ENCODE measurements at regions not wholly inside any gene's neighbourhood (a gene's known extent, or its start where the extent isn't known, plus 50 kb on each side); places are given as distances from the start of the nearest gene placed in this dataset.

DNA sequence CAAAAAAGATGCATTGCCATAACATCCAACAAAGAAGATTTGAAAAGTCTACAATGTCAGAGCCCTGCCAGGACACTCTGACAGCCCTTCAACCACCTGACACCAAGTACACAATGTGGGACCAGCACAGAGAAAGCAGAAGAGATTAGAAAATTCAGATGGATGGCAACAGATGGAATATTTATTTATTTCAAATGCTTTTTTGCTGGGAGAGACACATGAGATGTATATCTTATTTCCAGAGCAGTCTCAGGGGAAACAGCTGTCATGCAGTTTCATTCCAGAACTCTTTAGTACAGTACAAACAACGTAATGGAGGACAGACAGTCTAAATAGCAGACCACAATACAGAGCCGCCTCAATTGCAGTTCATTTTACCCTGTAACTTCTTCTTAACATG is 110.1 kb downstream of the MAIP1 start:
- POLR2A ChIA-PET: no interaction called here
- ATAC-seq (no peak), DNase-seq (no peak)
- H3K4me1 Mint-ChIP-seq (ENCODE audit: low read depth): no peaks in the 10 kb centered on the region
- no peak overlapping the region for H3K4me3 Mint-ChIP-seq
- no peak overlapping the region for H3K27ac Mint-ChIP-seq
- TF ChIP-seq, protein P1, sequence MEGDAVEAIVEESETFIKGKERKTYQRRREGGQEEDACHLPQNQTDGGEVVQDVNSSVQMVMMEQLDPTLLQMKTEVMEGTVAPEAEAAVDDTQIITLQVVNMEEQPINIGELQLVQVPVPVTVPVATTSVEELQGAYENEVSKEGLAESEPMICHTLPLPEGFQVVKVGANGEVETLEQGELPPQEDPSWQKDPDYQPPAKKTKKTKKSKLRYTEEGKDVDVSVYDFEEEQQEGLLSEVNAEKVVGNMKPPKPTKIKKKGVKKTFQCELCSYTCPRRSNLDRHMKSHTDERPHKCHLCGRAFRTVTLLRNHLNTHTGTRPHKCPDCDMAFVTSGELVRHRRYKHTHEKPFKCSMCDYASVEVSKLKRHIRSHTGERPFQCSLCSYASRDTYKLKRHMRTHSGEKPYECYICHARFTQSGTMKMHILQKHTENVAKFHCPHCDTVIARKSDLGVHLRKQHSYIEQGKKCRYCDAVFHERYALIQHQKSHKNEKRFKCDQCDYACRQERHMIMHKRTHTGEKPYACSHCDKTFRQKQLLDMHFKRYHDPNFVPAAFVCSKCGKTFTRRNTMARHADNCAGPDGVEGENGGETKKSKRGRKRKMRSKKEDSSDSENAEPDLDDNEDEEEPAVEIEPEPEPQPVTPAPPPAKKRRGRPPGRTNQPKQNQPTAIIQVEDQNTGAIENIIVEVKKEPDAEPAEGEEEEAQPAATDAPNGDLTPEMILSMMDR (IDR thresholded peaks at IDR 0.05): no peak
- H3K27me3 Mint-ChIP-seq: peaks cover 9% of the 10 kb centered on the region
- intact Hi-C loops (cut with micrococcal nuclease): no loop called here
- H3K36me3 Mint-ChIP-seq (ENCODE audit: low read depth): no peaks in the 10 kb centered on the region
- CTCF ChIA-PET: no interaction called here
- no peaks in the 10 kb centered on the region for H3K9me3 Mint-ChIP-seq

DNA sequence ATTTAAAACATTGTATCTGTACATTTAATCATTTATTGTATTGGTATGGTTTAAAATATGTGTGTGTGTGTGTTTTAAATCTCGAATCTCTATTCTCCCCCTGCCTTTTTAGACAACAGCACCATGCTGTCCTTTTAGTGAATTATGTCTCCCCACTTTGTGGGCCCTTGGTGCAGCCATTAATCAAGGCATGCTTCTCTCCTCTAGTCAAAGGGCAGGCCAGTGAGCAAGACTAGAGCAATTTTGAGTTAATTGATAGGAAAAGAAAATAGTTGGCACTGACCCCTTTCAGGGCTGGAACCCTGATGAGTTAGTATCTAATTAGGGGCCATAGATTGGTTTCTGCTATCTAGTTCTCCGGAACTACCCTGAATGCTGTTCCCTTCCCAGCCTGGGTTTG is 111.0 kb downstream of the MAIP1 start:
- ChIA-PET CTCF (no interaction called here), POLR2A (no interaction called here)
- TF ChIP-seq, protein P1 (IDR thresholded peaks at IDR 0.05): no peak
- peaks cover 3% of the 10 kb centered on the region for H3K9me3 Mint-ChIP-seq
- no peak overlapping the region for H3K27ac Mint-ChIP-seq
- H3K4me1 Mint-ChIP-seq (ENCODE audit: low read depth): peaks cover 4% of the 10 kb centered on the region
- DNase-seq (no peak), ATAC-seq (no peak)
- H3K36me3 Mint-ChIP-seq (ENCODE audit: low read depth): no peaks in the 10 kb centered on the region
- intact Hi-C loops (cut with micrococcal nuclease): no loop called here
- H3K4me3 Mint-ChIP-seq: no peak overlapping the region
- H3K27me3 Mint-ChIP-seq: peaks cover 9% of the 10 kb centered on the region

DNA sequence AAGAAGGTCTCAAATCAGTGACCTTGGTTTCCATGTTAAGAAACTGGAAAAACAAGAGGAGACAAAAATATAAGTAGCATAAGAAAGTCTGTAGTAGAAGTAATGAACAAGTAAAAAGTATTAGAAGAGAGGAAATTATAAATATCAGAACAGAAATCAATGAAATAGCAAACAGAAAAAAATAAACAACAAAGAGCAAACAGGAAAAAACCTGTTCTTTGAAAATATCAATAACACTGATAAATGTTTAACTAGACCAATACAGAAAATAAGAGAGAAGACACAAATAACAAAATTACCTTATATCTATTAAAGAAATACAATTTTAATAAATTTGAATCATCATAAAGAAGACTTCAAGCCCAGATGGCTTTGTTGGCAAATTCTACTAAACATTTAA is 113.3 kb downstream of the MAIP1 start:
- Mint-ChIP-seq H3K27me3 (peaks cover 6% of the 10 kb centered on the region), H3K27ac (no peak overlapping the region), H3K4me1 (ENCODE audit: low read depth) (peaks cover 5% of the 10 kb centered on the region), H3K4me3 (no peak overlapping the region), H3K9me3 (peaks cover 8% of the 10 kb centered on the region), H3K36me3 (ENCODE audit: low read depth) (no peaks in the 10 kb centered on the region)
- CTCF ChIA-PET: no interaction called here
- intact Hi-C loops (cut with micrococcal nuclease): no loop called here
- TF ChIP-seq, protein P1 (IDR thresholded peaks at IDR 0.05): no peak
- no peak for DNase-seq
- ATAC-seq: no peak
- POLR2A ChIA-PET: no interaction called here

DNA sequence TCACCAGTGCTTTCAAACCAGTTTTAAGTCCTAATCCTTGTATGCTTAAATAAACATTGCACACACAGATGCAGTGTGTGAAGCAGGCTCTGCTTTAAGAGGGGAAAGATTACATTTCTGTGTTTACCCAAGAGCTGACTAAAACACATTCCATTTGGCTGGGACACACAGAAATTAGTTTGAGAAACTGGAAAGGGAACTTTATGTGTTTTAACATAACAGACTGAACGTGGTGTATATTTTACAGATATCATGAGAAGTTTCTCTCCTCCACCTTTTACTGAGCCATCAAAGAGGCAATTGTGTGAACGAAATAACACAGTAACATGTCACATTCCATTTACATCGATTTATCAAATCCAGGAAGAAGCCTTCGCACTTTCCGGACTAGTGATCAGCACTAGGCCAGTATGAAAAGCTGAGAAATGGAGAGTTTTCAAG is 121.8 kb downstream of the MAIP1 start:
- no peak for ATAC-seq
- H3K27ac Mint-ChIP-seq: no peak overlapping the region
- no peaks in the 10 kb centered on the region for H3K4me1 Mint-ChIP-seq (ENCODE audit: low read depth)

DNA sequence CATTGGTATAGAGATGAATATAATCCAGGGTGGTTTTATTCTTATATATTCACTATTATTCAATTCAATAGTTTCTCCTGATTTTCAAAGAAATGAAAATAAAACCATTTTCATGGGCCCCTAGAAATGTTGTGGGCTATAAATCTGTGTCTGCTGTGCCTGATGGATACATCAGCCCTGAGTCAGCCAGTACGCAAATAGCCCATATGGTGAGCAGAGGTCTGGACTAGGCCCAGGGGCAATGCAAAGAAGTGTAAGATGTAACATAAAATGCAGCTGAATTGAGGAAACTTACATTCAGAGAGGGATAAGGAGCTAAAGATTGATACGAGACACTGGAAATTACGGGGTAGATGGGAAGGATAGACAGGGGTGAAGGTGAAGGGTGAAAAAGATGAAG is 122.5 kb downstream of the MAIP1 start:
- ChIA-PET POLR2A (no interaction called here), CTCF (no interaction called here)
- no peaks in the 10 kb centered on the region for H3K9me3 Mint-ChIP-seq
- no peak overlapping the region for H3K4me3 Mint-ChIP-seq
- TF ChIP-seq, protein P1 (IDR thresholded peaks at IDR 0.05): no peak
- ATAC-seq (no peak), DNase-seq (no peak)
- no peak overlapping the region for H3K27ac Mint-ChIP-seq
- H3K36me3 Mint-ChIP-seq (ENCODE audit: low read depth): no peaks in the 10 kb centered on the region
- intact Hi-C loops (cut with micrococcal nuclease): no loop called here
- H3K4me1 Mint-ChIP-seq (ENCODE audit: low read depth): no peaks in the 10 kb centered on the region
- peaks cover 6% of the 10 kb centered on the region for H3K27me3 Mint-ChIP-seq

More for the DNA sequence above, 121.8 kb downstream of the MAIP1 start:
- TF ChIP-seq, protein P1 (IDR thresholded peaks at IDR 0.05): no peak
- Mint-ChIP-seq H3K36me3 (ENCODE audit: low read depth) (no peaks in the 10 kb centered on the region), H3K27me3 (peaks cover 4% of the 10 kb centered on the region), H3K9me3 (no peaks in the 10 kb centered on the region), H3K4me3 (no peak overlapping the region)
- intact Hi-C loops (cut with micrococcal nuclease): no loop called here
- CTCF ChIA-PET: no interaction called here
- no peak for DNase-seq
- POLR2A ChIA-PET: no interaction called here

Data from activated CD8-positive, alpha-beta T cell treated with anti-CD3 and anti-CD28 coated beads for 36 hours (primary cell).